ENCODE measurements at regions not wholly inside any gene's neighbourhood (a gene's known extent, or its start where the extent isn't known, plus 50 kb on each side); places are given as distances from the start of the nearest gene placed in this dataset.
"Not testable (repeated sequence)": the region's sequence is repeated elsewhere in the genome, so short reads cannot be mapped to it uniquely, and the experiment has no call there.

- ATAC-seq (no peak), DNase-seq (no peak)
- Histone ChIP-seq H3K27ac (no peak overlapping the region), H3K4me1 (no peaks in the 10 kb centered on the region), H3K4me3 (no peak overlapping the region), H3K27me3 (ENCODE audit: low read depth) (no peaks in the 10 kb centered on the region), H3K36me3 (no peaks in the 10 kb centered on the region), H3K9me3 (no peaks in the 10 kb centered on the region)
- TF ChIP-seq, protein P1, sequence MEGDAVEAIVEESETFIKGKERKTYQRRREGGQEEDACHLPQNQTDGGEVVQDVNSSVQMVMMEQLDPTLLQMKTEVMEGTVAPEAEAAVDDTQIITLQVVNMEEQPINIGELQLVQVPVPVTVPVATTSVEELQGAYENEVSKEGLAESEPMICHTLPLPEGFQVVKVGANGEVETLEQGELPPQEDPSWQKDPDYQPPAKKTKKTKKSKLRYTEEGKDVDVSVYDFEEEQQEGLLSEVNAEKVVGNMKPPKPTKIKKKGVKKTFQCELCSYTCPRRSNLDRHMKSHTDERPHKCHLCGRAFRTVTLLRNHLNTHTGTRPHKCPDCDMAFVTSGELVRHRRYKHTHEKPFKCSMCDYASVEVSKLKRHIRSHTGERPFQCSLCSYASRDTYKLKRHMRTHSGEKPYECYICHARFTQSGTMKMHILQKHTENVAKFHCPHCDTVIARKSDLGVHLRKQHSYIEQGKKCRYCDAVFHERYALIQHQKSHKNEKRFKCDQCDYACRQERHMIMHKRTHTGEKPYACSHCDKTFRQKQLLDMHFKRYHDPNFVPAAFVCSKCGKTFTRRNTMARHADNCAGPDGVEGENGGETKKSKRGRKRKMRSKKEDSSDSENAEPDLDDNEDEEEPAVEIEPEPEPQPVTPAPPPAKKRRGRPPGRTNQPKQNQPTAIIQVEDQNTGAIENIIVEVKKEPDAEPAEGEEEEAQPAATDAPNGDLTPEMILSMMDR (IDR thresholded peaks at IDR 0.05) = no peak
- intact Hi-C loops (cut with DNase I) = no loop called here
Measured at GRCh38 chr9:97186493-97186892, 121.0 kb upstream of the CCDC180 start.

DNA sequence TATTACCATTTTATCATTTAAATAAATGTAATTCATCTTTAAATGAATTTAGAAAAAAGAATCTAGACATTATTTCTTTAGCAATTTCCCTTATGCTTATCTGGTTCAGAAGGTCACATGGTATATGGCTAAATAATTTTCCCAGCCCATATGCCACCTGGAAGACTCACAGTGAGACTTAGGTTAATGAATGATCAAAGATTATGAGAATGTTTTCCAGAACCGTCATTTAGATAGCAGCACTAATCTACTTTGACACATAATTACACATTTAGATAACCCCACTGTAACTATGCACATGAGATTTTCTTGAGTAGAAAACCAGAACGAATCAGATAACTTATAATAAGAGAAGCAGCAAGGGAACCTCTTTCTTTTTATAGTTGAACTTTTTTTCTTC, 124.9 kb upstream of the CCDC180 start:
- H3K27ac ChIP-seq; intact Hi-C loops (cut with DNase I); DNase-seq; H3K4me3 ChIP-seq; H3K9me3 ChIP-seq; H3K4me1 ChIP-seq; H3K27me3 ChIP-seq (ENCODE audit: low read depth); ATAC-seq; H3K36me3 ChIP-seq: not testable (repeated sequence)

- intact Hi-C loops (cut with DNase I) = no loop called here
- no peak for DNase-seq
- TF ChIP-seq, protein P1 (IDR thresholded peaks at IDR 0.05) = no peak
Measured at GRCh38 chr9:97179616-97180015, 127.8 kb upstream of the CCDC180 start.

GRCh38 chr9:97176206-97176605, 131.3 kb upstream of the CCDC180 start:
- Histone ChIP-seq H3K27ac (no peak overlapping the region), H3K27me3 (ENCODE audit: low read depth) (no peaks in the 10 kb centered on the region), H3K9me3 (no peaks in the 10 kb centered on the region), H3K36me3 (no peaks in the 10 kb centered on the region), H3K4me3 (no peak overlapping the region), H3K4me1 (no peaks in the 10 kb centered on the region)
- intact Hi-C loops (cut with DNase I) = no loop called here
- ATAC-seq = no peak
- DNase-seq = no peak
- TF ChIP-seq, protein P1 (IDR thresholded peaks at IDR 0.05) = no peak

More at GRCh38 chr9:97179616-97180015, 127.8 kb upstream of the CCDC180 start:
- H3K36me3 ChIP-seq = no peaks in the 10 kb centered on the region
- H3K27me3 ChIP-seq (ENCODE audit: low read depth) = no peaks in the 10 kb centered on the region
- no peak overlapping the region for H3K4me3 ChIP-seq
- no peaks in the 10 kb centered on the region for H3K4me1 ChIP-seq
- H3K9me3 ChIP-seq = no peaks in the 10 kb centered on the region
- ATAC-seq = no peak
- no peak overlapping the region for H3K27ac ChIP-seq

- H3K27ac ChIP-seq; ATAC-seq; H3K36me3 ChIP-seq; H3K4me1 ChIP-seq; H3K4me3 ChIP-seq; intact Hi-C loops (cut with DNase I); H3K27me3 ChIP-seq (ENCODE audit: low read depth); DNase-seq; H3K9me3 ChIP-seq: not testable (repeated sequence)
Measured at GRCh38 chr9:97168174-97168573, 129.2 kb upstream of the CTSV start.

- ATAC-seq; intact Hi-C loops (cut with DNase I); H3K27ac ChIP-seq; H3K4me1 ChIP-seq; H3K27me3 ChIP-seq (ENCODE audit: low read depth); H3K4me3 ChIP-seq; H3K36me3 ChIP-seq; DNase-seq; H3K9me3 ChIP-seq: not testable (repeated sequence)
Measured at GRCh38 chr9:97166496-97167138, 127.7 kb upstream of the CTSV start.

DNA sequence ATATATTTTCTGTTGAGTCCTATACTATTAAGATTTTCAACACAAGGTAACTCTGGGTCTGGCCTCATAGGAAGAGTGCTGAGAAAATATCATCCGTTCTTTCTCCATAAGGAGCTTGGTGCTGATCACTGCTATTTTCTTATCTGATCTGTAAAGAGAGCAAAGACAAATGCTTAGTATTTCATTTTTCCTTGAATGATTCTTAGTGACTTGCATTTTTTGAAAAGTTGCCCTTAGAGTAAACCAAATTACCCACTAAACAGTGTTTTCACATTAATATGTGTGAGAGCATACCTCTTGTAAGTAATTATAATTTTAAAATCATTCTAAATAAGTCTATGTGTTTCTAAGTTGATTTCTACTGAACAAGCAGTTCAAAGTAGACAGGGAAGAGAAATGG, 121.3 kb upstream of the CTSV start:
- H3K36me3 ChIP-seq = no peaks in the 10 kb centered on the region
- no peak overlapping the region for H3K27ac ChIP-seq
- TF ChIP-seq, protein P1 (IDR thresholded peaks at IDR 0.05) = no peak
- no peaks in the 10 kb centered on the region for H3K9me3 ChIP-seq
- H3K27me3 ChIP-seq (ENCODE audit: low read depth) = no peaks in the 10 kb centered on the region
- H3K4me1 ChIP-seq = no peaks in the 10 kb centered on the region
- intact Hi-C loops (cut with DNase I) = no loop called here
- no peak overlapping the region for H3K4me3 ChIP-seq
- ATAC-seq (no peak), DNase-seq (no peak)

DNA sequence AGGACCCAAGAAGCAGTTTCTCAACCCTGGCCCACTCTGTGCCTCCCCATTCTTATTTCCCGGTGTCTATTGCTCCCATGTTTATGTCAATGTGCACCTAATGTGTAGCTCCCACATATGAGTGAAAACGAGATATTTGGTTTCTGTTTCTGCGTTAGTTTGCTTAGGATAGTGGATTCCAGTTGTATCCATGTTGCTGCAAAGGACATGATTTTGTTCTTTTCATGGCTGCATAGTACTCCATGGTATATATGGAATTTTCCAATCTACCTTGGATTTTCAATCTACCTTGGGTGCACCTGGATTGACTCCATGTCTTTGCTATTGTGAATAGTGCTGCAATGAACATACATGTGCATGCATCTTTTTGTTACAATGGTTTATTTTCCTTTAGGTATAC, 119.8 kb upstream of the CTSV start:
- ATAC-seq; H3K9me3 ChIP-seq; H3K27ac ChIP-seq; H3K27me3 ChIP-seq (ENCODE audit: low read depth); intact Hi-C loops (cut with DNase I); H3K4me1 ChIP-seq; H3K36me3 ChIP-seq; H3K4me3 ChIP-seq; DNase-seq: not testable (repeated sequence)

DNA sequence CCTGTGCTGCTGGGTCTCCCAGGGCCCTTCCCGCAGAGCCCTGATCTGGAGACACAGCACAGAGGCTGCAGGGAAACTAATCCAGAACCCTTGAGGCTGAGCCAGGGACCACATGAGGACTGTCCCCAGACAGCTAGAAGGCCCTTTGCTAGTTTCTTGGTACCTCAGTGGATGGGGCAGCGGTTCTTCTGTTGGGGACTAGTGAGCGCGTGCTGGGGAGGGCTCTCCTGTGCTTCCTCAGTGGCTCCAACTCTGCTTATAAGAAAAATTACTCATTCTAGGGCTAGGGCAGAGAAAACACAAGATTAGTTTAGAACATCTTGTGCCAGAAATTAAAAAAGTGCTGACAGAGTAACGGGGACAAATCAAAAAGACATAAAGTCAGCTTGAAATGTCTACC, 116.5 kb upstream of the CTSV start:
- H3K4me3 ChIP-seq; H3K4me1 ChIP-seq; H3K27ac ChIP-seq; intact Hi-C loops (cut with DNase I); H3K36me3 ChIP-seq; H3K9me3 ChIP-seq; DNase-seq; H3K27me3 ChIP-seq (ENCODE audit: low read depth); ATAC-seq: not testable (repeated sequence)
